Retinal pigment epithelial cell (primary cell): ENCODE measurements at regions not wholly inside any gene's neighbourhood (a gene's known extent, or its start where the extent isn't known, plus 50 kb on each side); places are given as distances from the start of the nearest gene placed in this dataset.

ENCODE experiments used
- DNase-seq: peaks from one replicate; pipeline ENCODE4 v3.0.0-alpha.2; 2010; ENCODE audit warnings: low read depth
- H3K4me3 ChIP-seq: 2 replicates; pipeline ENCODE4 v1.5.1; 2011; ENCODE audit warnings: mild to moderate bottlenecking, low read length, control low read depth, moderate library complexity
- CTCF ChIP-seq: conservative IDR thresholded peaks from 2 replicates; pipeline ENCODE4 v1.5.1; 2011; ENCODE audit warnings: low read depth, low read length, control low read depth, inconsistent platforms

- no peak for DNase-seq
- no peak overlapping the region for H3K4me3 ChIP-seq
- TF ChIP-seq CTCF = no peak
Measured at GRCh38 chr15:38090223-38090622, 155.8 kb downstream of the TMCO5A start.

- no peak for TF ChIP-seq CTCF
- no peak for DNase-seq
- no peak overlapping the region for H3K4me3 ChIP-seq
Measured at GRCh38 chr15:38090678-38091077, 156.2 kb downstream of the TMCO5A start.

GRCh38 chr15:38091078-38091645, 156.7 kb downstream of the TMCO5A start:
- H3K4me3 ChIP-seq = no peak overlapping the region
- no peak for DNase-seq
- no peak for TF ChIP-seq CTCF

- no peak for DNase-seq
- no peak overlapping the region for H3K4me3 ChIP-seq
- TF ChIP-seq CTCF = no peak
Measured at GRCh38 chr15:38093931-38094330, 158.7 kb upstream of the SPRED1 start.

- H3K4me3 ChIP-seq = no peak overlapping the region
- DNase-seq = no peak
- TF ChIP-seq CTCF = no peak
Measured at GRCh38 chr15:38102972-38103371, 149.7 kb upstream of the SPRED1 start.

GRCh38 chr15:38103564-38103963, 149.1 kb upstream of the SPRED1 start:
- H3K4me3 ChIP-seq = no peak overlapping the region
- no peak for DNase-seq
- TF ChIP-seq CTCF = no peak

GRCh38 chr15:38111070-38111469, 141.6 kb upstream of the SPRED1 start:
- no peak overlapping the region for H3K4me3 ChIP-seq
- no peak for TF ChIP-seq CTCF
- DNase-seq = no peak
